WTC11 (cell line): ENCODE measurements at regions not wholly inside any gene's neighbourhood (a gene's known extent, or its start where the extent isn't known, plus 50 kb on each side); places are given as distances from the start of the nearest gene placed in this dataset.

ENCODE experiments used
- ATAC-seq: fragments of 200-7000 bp; cut with Tn5 transposase; 2 replicates; pipeline ENCODE4 v1.10.0; 2021; ENCODE audit warnings: mild to moderate bottlenecking, moderate library complexity
- CTCF ChIA-PET: fragments of 300-600 bp; sonication (Branson Sonifier 250); formaldehyde crosslinking; loops from one replicate; lab custom pipeline; 2021; ENCODE audit warnings: antibody characterized with exemption; lab: Charles Lee
- POLR2A ChIA-PET: fragments of 350-600 bp; sonication (Branson Sonifier 250); formaldehyde crosslinking; loops from one replicate; lab custom pipeline; 2021; ENCODE audit warnings: antibody characterized with exemption; lab: Charles Lee
- DNase-seq: peaks from one replicate; pipeline ENCODE4 v3.0.0; 2021; ENCODE audit warnings: low spot score
- H3K27ac Mint-ChIP-seq: 2 replicates; pipeline ENCODE4 v1.8.0; 2021; ENCODE audit warnings: mixed read lengths
- H3K27me3 Mint-ChIP-seq: 2 replicates; pipeline ENCODE4 v1.8.0; 2021; ENCODE audit warnings: low read depth, mild to moderate bottlenecking, moderate library complexity, mixed read lengths
- H3K36me3 Mint-ChIP-seq: 2 replicates; pipeline ENCODE4 v1.8.0; 2021; ENCODE audit warnings: mixed read lengths
- H3K4me1 Mint-ChIP-seq: 2 replicates; pipeline ENCODE4 v1.8.0; 2022; ENCODE audit warnings: mixed read lengths
- H3K4me3 Mint-ChIP-seq: 2 replicates; pipeline ENCODE4 v1.8.0; 2021; ENCODE audit warnings: mild to moderate bottlenecking, moderate library complexity, mixed read lengths
- H3K9me3 Mint-ChIP-seq: 2 replicates; pipeline ENCODE4 v1.8.0; 2021; ENCODE audit warnings: mixed read lengths
- CREM ChIP-seq: sonication (generic); formaldehyde crosslinking; IDR thresholded peaks from 2 replicates; pipeline ENCODE4 v1.8.1; 2022; ENCODE audit warnings: mild to moderate bottlenecking, missing genetic modification reagents, moderate library complexity
- ETV6 ChIP-seq: sonication (generic); formaldehyde crosslinking; IDR thresholded peaks from 2 replicates; pipeline ENCODE4 v1.8.1; 2022; ENCODE audit warnings: mild to moderate bottlenecking, missing genetic modification reagents
- FOXJ3 ChIP-seq: sonication (generic); formaldehyde crosslinking; IDR thresholded peaks from 2 replicates; pipeline ENCODE4 v1.9.0; 2021; ENCODE audit warnings: missing genetic modification reagents, mild to moderate bottlenecking, borderline replicate concordance
- GABPB1 ChIP-seq: sonication (generic); formaldehyde crosslinking; IDR thresholded peaks from 2 replicates; pipeline ENCODE4 v1.8.1; 2023; ENCODE audit warnings: mild to moderate bottlenecking, missing genetic modification reagents
- HMGA2 ChIP-seq: fragments of 250-450 bp; sonication (Bioruptor Pico); IDR thresholded peaks from 2 replicates; pipeline ENCODE4 v1.4.0; 2021; ENCODE audit warnings: mild to moderate bottlenecking, moderate library complexity
- NFYB ChIP-seq: sonication (generic); formaldehyde crosslinking; conservative IDR thresholded peaks from 2 replicates; pipeline ENCODE4 v1.8.0; 2022; ENCODE audit warnings: low read depth, missing genetic modification reagents
- NR2C2 ChIP-seq: sonication (generic); formaldehyde crosslinking; IDR thresholded peaks from 2 replicates; pipeline ENCODE4 v1.8.0; 2022; ENCODE audit warnings: mild to moderate bottlenecking, missing genetic modification reagents
- RORB ChIP-seq: fragments of 250-450 bp; sonication (Bioruptor Pico); IDR thresholded peaks from 2 replicates; pipeline ENCODE4 v1.9.0; 2021; ENCODE audit warnings: mild to moderate bottlenecking
- ZNF219 ChIP-seq: sonication (generic); formaldehyde crosslinking; IDR thresholded peaks from 2 replicates; pipeline ENCODE4 v1.8.0; 2023; ENCODE audit warnings: missing genetic modification reagents, mild to moderate bottlenecking, borderline replicate concordance
- ZNF396 ChIP-seq: fragments of 250-450 bp; sonication (Bioruptor Pico); IDR thresholded peaks from 2 replicates; pipeline ENCODE4 v1.8.0; 2021; ENCODE audit warnings: mild to moderate bottlenecking, moderate library complexity, borderline replicate concordance
- ZNF416 ChIP-seq: fragments of 250-450 bp; sonication (Bioruptor Pico); IDR thresholded peaks from 2 replicates; pipeline ENCODE4 v1.9.0; 2021; ENCODE audit warnings: mild to moderate bottlenecking, inconsistent platforms
- TF ChIP-seq, protein P1 (sequence below): fragments of 250-450 bp; sonication (Bioruptor Pico); conservative IDR thresholded peaks from 2 replicates; pipeline ENCODE4 v1.9.0; 2021; ENCODE audit warnings: mild to moderate bottlenecking
- TF ChIP-seq, protein P2 (sequence below): sonication (generic); formaldehyde crosslinking; IDR thresholded peaks from 2 replicates; pipeline ENCODE4 v1.8.1; 2023; ENCODE audit warnings: mild to moderate bottlenecking, missing genetic modification reagents, moderate library complexity
- TF ChIP-seq, protein P3 (sequence below): sonication (generic); formaldehyde crosslinking; IDR thresholded peaks from 2 replicates; pipeline ENCODE4 v1.8.1; 2022; ENCODE audit warnings: low read depth, mild to moderate bottlenecking, moderate library complexity, missing genetic modification reagents, borderline replicate concordance
- TF ChIP-seq, protein P4 (sequence below): fragments of 250-450 bp; sonication (Bioruptor Pico); IDR thresholded peaks from 2 replicates; pipeline ENCODE4 v1.9.0; 2021; ENCODE audit warnings: mild to moderate bottlenecking
- TF ChIP-seq, protein P5 (sequence below): sonication (generic); formaldehyde crosslinking; IDR thresholded peaks from 2 replicates; pipeline ENCODE4 v1.8.0; 2022; ENCODE audit warnings: mild to moderate bottlenecking, missing genetic modification reagents
- TF ChIP-seq, protein P6 (sequence below): sonication (generic); formaldehyde crosslinking; IDR thresholded peaks from 2 replicates; pipeline ENCODE4 v1.8.1; 2023; ENCODE audit warnings: mild to moderate bottlenecking, missing genetic modification reagents

DNA sequence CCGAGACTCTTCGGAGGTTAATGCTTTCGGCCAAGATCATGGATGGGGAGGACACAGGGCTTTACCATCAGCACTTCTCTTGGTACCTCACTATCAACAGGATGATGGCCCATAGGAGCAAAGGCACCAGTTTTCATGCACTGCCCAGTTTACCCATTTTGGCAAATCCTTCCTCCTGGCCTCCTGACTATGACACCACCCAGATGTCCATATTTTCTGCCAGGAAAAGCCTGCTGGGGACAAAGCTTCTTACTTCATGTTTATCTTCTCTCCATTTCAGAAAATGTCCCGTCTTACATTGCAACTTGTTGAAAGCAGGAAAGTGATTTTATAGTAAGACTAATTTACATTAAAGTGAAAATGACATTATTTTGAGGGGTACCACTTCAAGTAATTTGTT lies 61.4 kb upstream of the GAS1 start:
- POLR2A ChIA-PET = no interaction called here
- CTCF ChIA-PET = no interaction called here
- Mint-ChIP-seq H3K27ac (no peak overlapping the region), H3K36me3 (no peaks in the 10 kb centered on the region), H3K4me1 (no peaks in the 10 kb centered on the region), H3K27me3 (no peaks in the 10 kb centered on the region), H3K9me3 (no peaks in the 10 kb centered on the region), H3K4me3 (no peak overlapping the region)
- DNase-seq (no peak), ATAC-seq (no peak)
- TF ChIP-seq, protein P1, sequence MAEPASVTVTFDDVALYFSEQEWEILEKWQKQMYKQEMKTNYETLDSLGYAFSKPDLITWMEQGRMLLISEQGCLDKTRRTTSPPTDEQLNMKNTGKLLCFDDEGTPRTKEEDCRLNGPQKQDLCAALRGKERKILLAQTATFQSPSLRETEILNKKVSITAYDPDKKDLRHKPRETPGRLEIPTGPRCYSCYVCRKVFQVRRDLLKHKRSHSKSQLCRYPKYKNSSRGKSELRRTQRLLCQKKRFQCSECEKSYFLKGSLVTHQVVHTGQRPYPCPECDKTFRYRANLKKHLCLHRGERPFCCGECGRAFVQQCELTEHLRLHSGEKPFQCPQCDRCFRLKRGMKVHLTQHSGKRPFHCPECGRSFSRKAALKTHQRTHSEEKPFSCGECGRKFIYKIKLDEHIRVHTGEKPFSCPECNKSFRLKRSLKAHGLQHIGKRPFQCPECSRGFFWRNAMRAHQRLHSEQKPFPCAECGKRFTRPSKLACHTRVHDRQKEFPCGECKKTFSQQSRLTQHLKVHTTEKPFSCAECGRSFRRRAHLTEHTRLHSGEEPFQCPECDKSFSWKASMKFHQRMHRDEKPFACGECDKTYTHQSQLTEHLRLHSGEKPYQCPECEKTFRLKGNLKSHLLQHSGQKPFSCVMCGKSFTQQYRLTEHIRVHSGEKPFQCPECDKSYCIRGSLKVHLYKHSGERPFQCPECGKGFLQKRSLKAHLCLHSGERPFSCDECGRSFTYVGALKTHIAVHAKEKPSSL = no peak
- TF ChIP-seq, protein P2, sequence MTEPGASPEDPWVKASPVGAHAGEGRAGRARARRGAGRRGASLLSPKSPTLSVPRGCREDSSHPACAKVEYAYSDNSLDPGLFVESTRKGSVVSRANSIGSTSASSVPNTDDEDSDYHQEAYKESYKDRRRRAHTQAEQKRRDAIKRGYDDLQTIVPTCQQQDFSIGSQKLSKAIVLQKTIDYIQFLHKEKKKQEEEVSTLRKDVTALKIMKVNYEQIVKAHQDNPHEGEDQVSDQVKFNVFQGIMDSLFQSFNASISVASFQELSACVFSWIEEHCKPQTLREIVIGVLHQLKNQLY (CRISPR knock-in tag) = no peak
- TF ChIP-seq ZNF396 (CRISPR knock-in tag) = no peak

DNA sequence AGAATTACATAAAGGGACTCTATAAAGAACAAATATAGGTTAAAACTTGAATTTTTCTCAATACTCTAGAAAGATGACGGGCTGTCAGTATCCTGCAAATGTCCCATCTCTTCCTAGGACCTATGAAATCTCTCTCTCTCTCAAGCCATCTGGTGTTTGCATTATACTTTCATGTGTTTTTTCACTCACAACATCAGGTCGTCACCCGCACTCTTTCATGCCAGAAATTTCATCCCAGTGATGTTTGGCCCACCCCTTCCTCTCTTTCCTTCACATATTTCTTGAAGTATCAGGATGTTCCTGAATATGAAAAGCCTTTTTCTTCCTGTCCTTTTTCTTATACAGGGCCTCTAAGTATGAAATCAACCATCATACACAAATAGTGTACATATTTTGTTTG lies 63.3 kb upstream of the GAS1 start:
- no peaks in the 10 kb centered on the region for H3K36me3 Mint-ChIP-seq
- no peak for ATAC-seq
- ChIA-PET CTCF (no interaction called here), POLR2A (no interaction called here)
- no peak overlapping the region for H3K4me3 Mint-ChIP-seq
- H3K4me1 Mint-ChIP-seq = no peaks in the 10 kb centered on the region
- peaks cover 7% of the 10 kb centered on the region for H3K9me3 Mint-ChIP-seq
- no peak for DNase-seq
- TF ChIP-seq ZNF416 (CRISPR knock-in tag) (no peak), NR2C2 (CRISPR knock-in tag) (no peak), CREM (no peak), RORB (no peak), ZNF219 (CRISPR knock-in tag) (no peak), GABPB1 (no peak), NFYB (CRISPR knock-in tag) (no peak), HMGA2 (CRISPR knock-in tag) (no peak), FOXJ3 (CRISPR knock-in tag) (no peak), ETV6 (CRISPR knock-in tag) (no peak)
- TF ChIP-seq, protein P3, sequence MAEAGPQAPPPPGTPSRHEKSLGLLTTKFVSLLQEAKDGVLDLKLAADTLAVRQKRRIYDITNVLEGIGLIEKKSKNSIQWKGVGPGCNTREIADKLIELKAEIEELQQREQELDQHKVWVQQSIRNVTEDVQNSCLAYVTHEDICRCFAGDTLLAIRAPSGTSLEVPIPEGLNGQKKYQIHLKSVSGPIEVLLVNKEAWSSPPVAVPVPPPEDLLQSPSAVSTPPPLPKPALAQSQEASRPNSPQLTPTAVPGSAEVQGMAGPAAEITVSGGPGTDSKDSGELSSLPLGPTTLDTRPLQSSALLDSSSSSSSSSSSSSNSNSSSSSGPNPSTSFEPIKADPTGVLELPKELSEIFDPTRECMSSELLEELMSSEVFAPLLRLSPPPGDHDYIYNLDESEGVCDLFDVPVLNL = no peak
- TF ChIP-seq, protein P4, sequence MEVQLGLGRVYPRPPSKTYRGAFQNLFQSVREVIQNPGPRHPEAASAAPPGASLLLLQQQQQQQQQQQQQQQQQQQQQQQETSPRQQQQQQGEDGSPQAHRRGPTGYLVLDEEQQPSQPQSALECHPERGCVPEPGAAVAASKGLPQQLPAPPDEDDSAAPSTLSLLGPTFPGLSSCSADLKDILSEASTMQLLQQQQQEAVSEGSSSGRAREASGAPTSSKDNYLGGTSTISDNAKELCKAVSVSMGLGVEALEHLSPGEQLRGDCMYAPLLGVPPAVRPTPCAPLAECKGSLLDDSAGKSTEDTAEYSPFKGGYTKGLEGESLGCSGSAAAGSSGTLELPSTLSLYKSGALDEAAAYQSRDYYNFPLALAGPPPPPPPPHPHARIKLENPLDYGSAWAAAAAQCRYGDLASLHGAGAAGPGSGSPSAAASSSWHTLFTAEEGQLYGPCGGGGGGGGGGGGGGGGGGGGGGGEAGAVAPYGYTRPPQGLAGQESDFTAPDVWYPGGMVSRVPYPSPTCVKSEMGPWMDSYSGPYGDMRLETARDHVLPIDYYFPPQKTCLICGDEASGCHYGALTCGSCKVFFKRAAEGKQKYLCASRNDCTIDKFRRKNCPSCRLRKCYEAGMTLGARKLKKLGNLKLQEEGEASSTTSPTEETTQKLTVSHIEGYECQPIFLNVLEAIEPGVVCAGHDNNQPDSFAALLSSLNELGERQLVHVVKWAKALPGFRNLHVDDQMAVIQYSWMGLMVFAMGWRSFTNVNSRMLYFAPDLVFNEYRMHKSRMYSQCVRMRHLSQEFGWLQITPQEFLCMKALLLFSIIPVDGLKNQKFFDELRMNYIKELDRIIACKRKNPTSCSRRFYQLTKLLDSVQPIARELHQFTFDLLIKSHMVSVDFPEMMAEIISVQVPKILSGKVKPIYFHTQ (CRISPR knock-in tag) = no peak
- TF ChIP-seq, protein P1 = no peak
- TF ChIP-seq, protein P5, sequence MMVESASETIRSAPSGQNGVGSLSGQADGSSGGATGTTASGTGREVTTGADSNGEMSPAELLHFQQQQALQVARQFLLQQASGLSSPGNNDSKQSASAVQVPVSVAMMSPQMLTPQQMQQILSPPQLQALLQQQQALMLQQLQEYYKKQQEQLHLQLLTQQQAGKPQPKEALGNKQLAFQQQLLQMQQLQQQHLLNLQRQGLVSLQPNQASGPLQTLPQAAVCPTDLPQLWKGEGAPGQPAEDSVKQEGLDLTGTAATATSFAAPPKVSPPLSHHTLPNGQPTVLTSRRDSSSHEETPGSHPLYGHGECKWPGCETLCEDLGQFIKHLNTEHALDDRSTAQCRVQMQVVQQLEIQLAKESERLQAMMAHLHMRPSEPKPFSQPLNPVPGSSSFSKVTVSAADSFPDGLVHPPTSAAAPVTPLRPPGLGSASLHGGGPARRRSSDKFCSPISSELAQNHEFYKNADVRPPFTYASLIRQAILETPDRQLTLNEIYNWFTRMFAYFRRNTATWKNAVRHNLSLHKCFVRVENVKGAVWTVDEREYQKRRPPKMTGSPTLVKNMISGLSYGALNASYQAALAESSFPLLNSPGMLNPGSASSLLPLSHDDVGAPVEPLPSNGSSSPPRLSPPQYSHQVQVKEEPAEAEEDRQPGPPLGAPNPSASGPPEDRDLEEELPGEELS = no peak
- TF ChIP-seq, protein P6, sequence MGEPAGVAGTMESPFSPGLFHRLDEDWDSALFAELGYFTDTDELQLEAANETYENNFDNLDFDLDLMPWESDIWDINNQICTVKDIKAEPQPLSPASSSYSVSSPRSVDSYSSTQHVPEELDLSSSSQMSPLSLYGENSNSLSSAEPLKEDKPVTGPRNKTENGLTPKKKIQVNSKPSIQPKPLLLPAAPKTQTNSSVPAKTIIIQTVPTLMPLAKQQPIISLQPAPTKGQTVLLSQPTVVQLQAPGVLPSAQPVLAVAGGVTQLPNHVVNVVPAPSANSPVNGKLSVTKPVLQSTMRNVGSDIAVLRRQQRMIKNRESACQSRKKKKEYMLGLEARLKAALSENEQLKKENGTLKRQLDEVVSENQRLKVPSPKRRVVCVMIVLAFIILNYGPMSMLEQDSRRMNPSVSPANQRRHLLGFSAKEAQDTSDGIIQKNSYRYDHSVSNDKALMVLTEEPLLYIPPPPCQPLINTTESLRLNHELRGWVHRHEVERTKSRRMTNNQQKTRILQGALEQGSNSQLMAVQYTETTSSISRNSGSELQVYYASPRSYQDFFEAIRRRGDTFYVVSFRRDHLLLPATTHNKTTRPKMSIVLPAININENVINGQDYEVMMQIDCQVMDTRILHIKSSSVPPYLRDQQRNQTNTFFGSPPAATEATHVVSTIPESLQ (CRISPR knock-in tag) = no peak
- no peaks in the 10 kb centered on the region for H3K27me3 Mint-ChIP-seq
- no peak overlapping the region for H3K27ac Mint-ChIP-seq
